ENCODE measurements at regions not wholly inside any gene's neighbourhood (a gene's known extent, or its start where the extent isn't known, plus 50 kb on each side); places are given as distances from the start of the nearest gene placed in this dataset.

DNA sequence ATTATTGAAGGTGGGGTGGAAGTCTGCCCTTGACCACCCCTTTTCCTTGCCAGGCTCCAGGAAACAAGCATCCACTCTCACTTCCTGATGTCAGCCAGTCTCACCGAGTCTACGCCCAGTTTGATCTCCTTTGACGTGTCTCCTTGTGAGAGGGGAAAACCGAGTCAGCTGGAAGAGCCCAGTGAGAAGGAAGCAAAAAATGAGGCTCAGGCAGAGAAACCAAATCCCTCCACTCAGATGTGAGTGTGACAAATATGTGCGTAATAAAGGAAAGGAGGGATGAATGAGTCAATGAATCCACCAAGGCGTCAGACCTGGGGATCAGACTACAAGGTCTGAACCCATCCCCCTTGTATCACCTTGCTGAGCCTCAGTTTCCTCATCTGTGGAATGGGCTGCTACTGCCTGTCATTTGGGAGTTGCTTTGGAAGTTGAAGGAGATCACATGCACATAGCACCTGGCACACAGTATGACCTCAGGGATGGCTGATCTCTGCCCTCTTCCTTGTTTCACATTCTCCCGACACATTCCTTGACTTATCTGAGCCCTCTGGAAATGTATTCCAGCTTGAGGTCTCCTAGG, 61.3 kb upstream of the XPA start:
- H3K27me3 ChIP-seq (ENCODE audit: control insufficient read depth in 2 of 2, insufficient read depth in 1 of 2, low read length in 1 of 2), result peaks cover 0 to 18% of the 10 kb centered on the region in 2 donors
- H3K4me1 ChIP-seq (ENCODE audit: control insufficient read depth in 2 of 2, insufficient read depth in 2 of 2, low read length in 2 of 2), result no peaks in the 10 kb centered on the region
- no peak overlapping the region for H3K4me3 ChIP-seq (ENCODE audit: low read length in 2 of 2)
- WGBS, result 59% methylated on average over 7 of the region's 7 CpGs
- no peak for DNase-seq (ENCODE audit: low read depth in 6 of 9, low spot score in 9 of 9)
- H3K36me3 ChIP-seq (ENCODE audit: control insufficient read depth in 2 of 2, insufficient read depth in 2 of 2, low read length in 1 of 2), result no peaks in the 10 kb centered on the region
- H3K9me3 ChIP-seq (ENCODE audit: control insufficient read depth in 2 of 2, insufficient read depth in 1 of 2, low read length in 1 of 2), result no peaks in the 10 kb centered on the region
- no peak overlapping the region for H3K27ac ChIP-seq (ENCODE audit: low read depth in 1 of 2, low read length in 1 of 2)

DNA sequence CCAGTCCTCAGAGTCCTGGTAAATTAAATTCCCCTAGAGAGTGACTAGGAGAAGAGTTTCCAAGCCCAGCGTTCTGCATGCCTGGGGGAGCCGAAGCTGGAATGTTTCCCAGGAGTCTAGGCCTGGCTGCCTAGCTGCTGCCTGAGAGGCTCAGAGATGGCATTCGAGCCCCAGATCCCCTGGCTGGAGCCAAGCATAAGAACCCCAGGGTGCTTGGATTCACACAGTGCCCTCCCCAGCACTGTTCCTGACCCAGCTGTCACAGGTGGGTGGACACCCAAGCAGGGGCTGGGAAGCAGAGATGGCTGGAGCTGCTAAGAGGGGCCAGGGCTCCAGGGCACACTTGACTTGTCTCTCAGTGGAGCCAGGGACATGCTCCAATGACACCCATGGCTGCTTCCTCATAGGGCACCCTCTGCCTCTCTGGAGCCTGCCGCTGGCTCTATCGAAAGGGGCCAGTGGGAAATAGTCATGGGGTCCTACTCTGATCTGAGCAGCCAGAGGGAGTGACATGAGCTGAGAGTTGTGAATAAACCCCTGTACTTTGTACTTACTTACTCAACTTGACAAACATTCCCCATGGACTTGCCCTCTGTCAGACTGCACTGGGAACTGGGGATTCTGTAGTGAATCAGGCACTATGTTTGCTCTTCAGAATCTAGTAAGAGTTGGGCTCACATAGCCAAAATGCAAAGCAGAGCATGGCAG, 62.6 kb upstream of the XPA start:
- DNase-seq (ENCODE audit: low read depth in 6 of 9, low spot score in 9 of 9), result no peak
- Histone ChIP-seq H3K4me3 (ENCODE audit: low read length in 2 of 2) (no peak overlapping the region), H3K27ac (ENCODE audit: low read depth in 1 of 2, low read length in 1 of 2) (peak overlapping the region in 1 of 2 donors; percentile 11), H3K4me1 (ENCODE audit: control insufficient read depth in 2 of 2, insufficient read depth in 2 of 2, low read length in 2 of 2) (no peaks in the 10 kb centered on the region), H3K36me3 (ENCODE audit: control insufficient read depth in 2 of 2, insufficient read depth in 2 of 2, low read length in 1 of 2) (no peaks in the 10 kb centered on the region), H3K9me3 (ENCODE audit: control insufficient read depth in 2 of 2, insufficient read depth in 1 of 2, low read length in 1 of 2) (no peaks in the 10 kb centered on the region), H3K27me3 (ENCODE audit: control insufficient read depth in 2 of 2, insufficient read depth in 1 of 2, low read length in 1 of 2) (peaks cover 0 to 18% of the 10 kb centered on the region in 2 donors)
- WGBS, result 87% methylated on average over 5 of the region's 5 CpGs

DNA sequence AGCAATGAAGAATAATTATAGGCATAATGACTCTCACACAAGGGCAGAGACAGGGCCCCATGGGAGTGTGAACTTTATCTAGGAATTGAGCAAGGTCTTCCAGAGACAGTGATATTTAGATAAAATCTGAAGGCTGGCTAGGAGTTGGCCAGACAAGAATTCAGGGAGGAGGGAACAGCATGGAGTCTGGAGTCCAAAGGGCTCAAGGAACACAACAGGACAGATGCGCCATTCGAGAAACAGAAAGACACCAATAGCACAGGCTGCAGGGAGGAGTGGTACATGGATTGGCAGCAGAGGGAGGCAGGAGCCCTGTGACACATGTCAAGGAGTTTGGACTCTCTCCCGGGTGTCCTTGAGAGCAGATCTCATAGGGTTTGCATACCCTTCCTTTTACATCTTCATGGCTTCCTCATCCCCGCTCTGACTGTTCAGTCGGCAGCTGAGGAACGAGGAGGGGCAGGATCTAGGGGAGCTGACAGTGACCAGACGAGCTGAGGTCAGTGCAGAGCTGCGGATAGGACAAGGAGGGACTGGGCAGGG, 64.0 kb upstream of the XPA start:
- no peak overlapping the region for H3K27ac ChIP-seq (ENCODE audit: low read depth in 1 of 2, low read length in 1 of 2)
- DNase-seq (ENCODE audit: low read depth in 6 of 9, low spot score in 9 of 9), result no peak
- H3K27me3 ChIP-seq (ENCODE audit: control insufficient read depth in 2 of 2, insufficient read depth in 1 of 2, low read length in 1 of 2), result peaks cover 0 to 15% of the 10 kb centered on the region in 2 donors
- 81% methylated on average over 8 of the region's 8 CpGs for WGBS
- H3K9me3 ChIP-seq (ENCODE audit: control insufficient read depth in 2 of 2, insufficient read depth in 1 of 2, low read length in 1 of 2), result no peaks in the 10 kb centered on the region
- no peaks in the 10 kb centered on the region for H3K4me1 ChIP-seq (ENCODE audit: control insufficient read depth in 2 of 2, insufficient read depth in 2 of 2, low read length in 2 of 2)
- H3K4me3 ChIP-seq (ENCODE audit: low read length in 2 of 2), result no peak overlapping the region
- no peaks in the 10 kb centered on the region for H3K36me3 ChIP-seq (ENCODE audit: control insufficient read depth in 2 of 2, insufficient read depth in 2 of 2, low read length in 1 of 2)

DNA sequence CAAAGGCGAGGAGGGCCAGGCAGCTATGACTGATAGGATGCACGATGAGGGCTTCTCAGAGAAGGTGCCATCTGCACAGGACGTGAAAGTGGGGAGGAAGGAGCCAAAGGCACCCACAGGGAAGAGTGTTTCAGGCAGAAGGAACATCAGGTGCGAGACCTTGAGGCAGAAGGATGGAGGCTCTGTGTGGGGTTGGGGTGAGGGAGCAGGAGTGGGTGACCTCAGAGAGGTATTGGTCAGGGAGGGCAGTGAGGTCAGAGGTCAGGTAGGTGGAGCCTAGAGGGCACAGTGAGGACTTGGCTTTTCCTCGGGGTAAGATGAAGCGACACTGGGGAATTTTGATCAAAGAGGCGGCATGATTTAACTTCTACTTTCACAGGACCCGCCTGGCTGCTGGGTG, 64.7 kb upstream of the XPA start:
- H3K27me3 ChIP-seq (ENCODE audit: control insufficient read depth in 2 of 2, insufficient read depth in 1 of 2, low read length in 1 of 2), result peaks cover 0 to 15% of the 10 kb centered on the region in 2 donors
- no peaks in the 10 kb centered on the region for H3K36me3 ChIP-seq (ENCODE audit: control insufficient read depth in 2 of 2, insufficient read depth in 2 of 2, low read length in 1 of 2)
- H3K9me3 ChIP-seq (ENCODE audit: control insufficient read depth in 2 of 2, insufficient read depth in 1 of 2, low read length in 1 of 2), result no peaks in the 10 kb centered on the region
- no peak overlapping the region for H3K27ac ChIP-seq (ENCODE audit: low read depth in 1 of 2, low read length in 1 of 2)
- WGBS, result 87% methylated on average over 8 of the region's 8 CpGs
- no peak overlapping the region for H3K4me3 ChIP-seq (ENCODE audit: low read length in 2 of 2)
- no peak for DNase-seq (ENCODE audit: low read depth in 6 of 9, low spot score in 9 of 9)
- H3K4me1 ChIP-seq (ENCODE audit: control insufficient read depth in 2 of 2, insufficient read depth in 2 of 2, low read length in 2 of 2), result no peaks in the 10 kb centered on the region

DNA sequence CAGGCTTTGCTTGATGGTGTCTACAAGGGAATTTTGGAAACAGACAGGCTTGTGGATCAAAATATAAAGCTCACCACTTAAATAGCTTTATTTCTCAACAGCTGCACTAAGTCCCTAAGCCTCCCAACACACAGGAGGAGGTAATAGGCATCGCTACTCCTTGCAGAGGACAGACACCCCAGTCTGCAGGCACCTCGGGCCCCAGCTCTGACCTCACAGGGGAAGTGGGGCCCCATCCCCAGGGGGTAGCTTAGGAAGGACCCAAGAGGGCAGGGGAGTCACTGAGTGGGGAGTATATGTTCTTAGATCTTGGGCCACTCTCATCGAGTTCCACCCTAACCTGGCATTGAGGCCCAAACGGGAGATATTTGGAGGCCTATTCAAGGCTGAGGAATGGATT, 66.7 kb upstream of the XPA start:
- Histone ChIP-seq H3K9me3 (ENCODE audit: control insufficient read depth in 2 of 2, insufficient read depth in 1 of 2, low read length in 1 of 2) (no peaks in the 10 kb centered on the region), H3K27ac (ENCODE audit: low read depth in 1 of 2, low read length in 1 of 2) (no peak overlapping the region)

DNA sequence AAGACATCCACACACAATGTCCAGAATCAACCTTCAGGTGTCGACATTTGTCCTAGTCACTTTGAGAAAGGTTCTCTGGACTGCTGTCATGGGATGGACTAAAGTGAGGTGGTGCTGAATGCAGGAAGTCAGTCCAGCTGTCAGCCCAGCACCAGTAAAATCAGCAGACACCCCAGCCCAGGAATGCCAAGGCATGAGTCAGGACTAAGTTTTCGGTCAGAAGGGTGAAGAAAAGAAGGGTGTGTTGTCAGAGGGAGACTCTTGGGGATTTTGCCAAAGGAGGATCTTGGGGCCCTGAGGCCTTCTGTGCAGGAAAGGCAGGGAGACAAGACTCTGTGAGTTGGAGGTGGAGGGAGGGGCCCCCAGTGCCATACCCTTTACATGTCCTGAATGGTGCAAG, 69.0 kb upstream of the XPA start:
- Histone ChIP-seq H3K27ac (ENCODE audit: low read depth in 1 of 2, low read length in 1 of 2) (no peak overlapping the region), H3K27me3 (ENCODE audit: control insufficient read depth in 2 of 2, insufficient read depth in 1 of 2, low read length in 1 of 2) (peaks cover 2 to 8% of the 10 kb centered on the region in 2 donors), H3K36me3 (ENCODE audit: control insufficient read depth in 2 of 2, insufficient read depth in 2 of 2, low read length in 1 of 2) (no peaks in the 10 kb centered on the region), H3K9me3 (ENCODE audit: control insufficient read depth in 2 of 2, insufficient read depth in 1 of 2, low read length in 1 of 2) (no peaks in the 10 kb centered on the region), H3K4me1 (ENCODE audit: control insufficient read depth in 2 of 2, insufficient read depth in 2 of 2, low read length in 2 of 2) (no peaks in the 10 kb centered on the region), H3K4me3 (ENCODE audit: low read length in 2 of 2) (no peak overlapping the region)
- DNase-seq (ENCODE audit: low read depth in 6 of 9, low spot score in 9 of 9), result no peak
- WGBS, result 97% methylated on average over 2 of the region's 2 CpGs

More for the DNA sequence above, 66.7 kb upstream of the XPA start:
- no peaks in the 10 kb centered on the region for H3K36me3 ChIP-seq (ENCODE audit: control insufficient read depth in 2 of 2, insufficient read depth in 2 of 2, low read length in 1 of 2)
- WGBS, result 74% methylated on average over 4 of the region's 4 CpGs
- DNase-seq (ENCODE audit: low read depth in 6 of 9, low spot score in 9 of 9), result no peak
- no peak overlapping the region for H3K4me3 ChIP-seq (ENCODE audit: low read length in 2 of 2)
- peaks cover 0 to 12% of the 10 kb centered on the region in 2 donors for H3K27me3 ChIP-seq (ENCODE audit: control insufficient read depth in 2 of 2, insufficient read depth in 1 of 2, low read length in 1 of 2)
- H3K4me1 ChIP-seq (ENCODE audit: control insufficient read depth in 2 of 2, insufficient read depth in 2 of 2, low read length in 2 of 2), result no peaks in the 10 kb centered on the region

DNA sequence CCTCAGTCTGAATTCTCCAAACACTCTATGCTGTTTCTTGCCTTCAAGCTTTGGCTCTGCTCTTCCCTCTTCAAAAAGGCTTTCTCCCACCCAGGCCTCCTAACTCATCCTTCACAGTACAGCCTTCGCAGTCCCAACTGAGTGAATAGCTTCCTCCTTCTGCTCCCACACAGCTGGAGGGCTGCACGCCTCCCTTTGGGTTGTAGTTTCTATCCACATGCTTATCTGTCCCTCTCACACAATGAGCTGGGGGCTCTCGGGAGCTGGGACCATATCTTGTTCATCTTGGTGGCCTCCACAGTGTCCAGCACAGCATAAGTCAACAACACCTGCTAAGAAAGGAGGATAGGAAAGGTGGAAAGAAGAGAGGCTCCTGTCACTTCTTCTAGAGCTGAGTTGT, 69.5 kb upstream of the XPA start:
- H3K9me3 ChIP-seq (ENCODE audit: control insufficient read depth in 2 of 2, insufficient read depth in 1 of 2, low read length in 1 of 2), result no peaks in the 10 kb centered on the region
- no peaks in the 10 kb centered on the region for H3K36me3 ChIP-seq (ENCODE audit: control insufficient read depth in 2 of 2, insufficient read depth in 2 of 2, low read length in 1 of 2)
- no peaks in the 10 kb centered on the region for H3K4me1 ChIP-seq (ENCODE audit: control insufficient read depth in 2 of 2, insufficient read depth in 2 of 2, low read length in 2 of 2)
- no peak overlapping the region for H3K27ac ChIP-seq (ENCODE audit: low read depth in 1 of 2, low read length in 1 of 2)
- peaks cover 2 to 6% of the 10 kb centered on the region in 2 donors for H3K27me3 ChIP-seq (ENCODE audit: control insufficient read depth in 2 of 2, insufficient read depth in 1 of 2, low read length in 1 of 2)
- WGBS, result 93% methylated on average over 3 of the region's 3 CpGs
- no peak overlapping the region for H3K4me3 ChIP-seq (ENCODE audit: low read length in 2 of 2)
- no peak for DNase-seq (ENCODE audit: low read depth in 6 of 9, low spot score in 9 of 9)

DNA sequence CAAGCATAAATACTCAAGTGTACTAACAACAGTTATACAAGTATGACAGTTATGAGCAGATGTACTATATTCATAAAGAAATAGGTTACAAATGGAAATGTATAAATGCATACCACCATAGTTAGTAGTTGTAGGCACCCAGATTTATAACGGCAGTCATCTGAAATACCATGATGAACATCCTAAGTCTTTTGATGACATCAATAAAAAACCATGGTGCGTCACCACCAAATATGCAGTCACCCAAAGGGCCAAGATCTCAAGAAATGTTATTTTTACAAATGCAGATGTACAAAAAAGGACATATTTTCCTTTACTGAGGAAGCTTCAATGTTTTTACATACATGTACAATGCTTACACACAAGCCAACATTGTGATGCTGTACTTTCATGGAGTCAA, 70.8 kb upstream of the XPA start:
- no peaks in the 10 kb centered on the region for H3K9me3 ChIP-seq (ENCODE audit: control insufficient read depth in 2 of 2, insufficient read depth in 1 of 2, low read length in 1 of 2)
- H3K36me3 ChIP-seq (ENCODE audit: control insufficient read depth in 2 of 2, insufficient read depth in 2 of 2, low read length in 1 of 2), result no peaks in the 10 kb centered on the region
- no peak overlapping the region for H3K4me3 ChIP-seq (ENCODE audit: low read length in 2 of 2)
- H3K4me1 ChIP-seq (ENCODE audit: control insufficient read depth in 2 of 2, insufficient read depth in 2 of 2, low read length in 2 of 2), result no peaks in the 10 kb centered on the region
- peaks cover 2 to 3% of the 10 kb centered on the region in 2 donors for H3K27me3 ChIP-seq (ENCODE audit: control insufficient read depth in 2 of 2, insufficient read depth in 1 of 2, low read length in 1 of 2)
- WGBS, result 92% methylated on average over 2 of the region's 2 CpGs
- no peak overlapping the region for H3K27ac ChIP-seq (ENCODE audit: low read depth in 1 of 2, low read length in 1 of 2)
- DNase-seq (ENCODE audit: low read depth in 6 of 9, low spot score in 9 of 9), result no peak

DNA sequence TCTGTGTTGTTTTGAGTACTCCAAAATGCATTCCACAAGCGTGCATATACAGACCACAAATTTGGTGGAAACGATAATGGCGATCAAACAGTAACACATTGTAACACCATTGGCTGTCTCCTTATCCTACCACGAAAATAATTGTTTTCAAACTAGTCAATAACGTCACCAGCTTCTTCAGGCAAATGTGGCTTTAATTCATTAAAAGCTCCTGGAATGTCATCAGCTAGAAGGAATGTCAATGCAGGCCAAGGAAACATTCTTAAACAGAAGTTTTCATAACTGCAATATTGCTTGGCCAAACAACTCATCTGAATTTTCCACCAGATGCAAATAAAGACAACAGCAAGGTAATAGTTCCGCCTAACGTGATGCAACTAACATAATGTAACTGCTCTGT, 71.6 kb upstream of the XPA start:
- no peak for DNase-seq (ENCODE audit: low read depth in 6 of 9, low spot score in 9 of 9)
- Histone ChIP-seq H3K36me3 (ENCODE audit: control insufficient read depth in 2 of 2, insufficient read depth in 2 of 2, low read length in 1 of 2) (no peaks in the 10 kb centered on the region), H3K27ac (ENCODE audit: low read depth in 1 of 2, low read length in 1 of 2) (no peak overlapping the region), H3K27me3 (ENCODE audit: control insufficient read depth in 2 of 2, insufficient read depth in 1 of 2, low read length in 1 of 2) (peaks cover 0 to 2% of the 10 kb centered on the region in 2 donors), H3K4me1 (ENCODE audit: control insufficient read depth in 2 of 2, insufficient read depth in 2 of 2, low read length in 2 of 2) (peaks cover 0 to 3% of the 10 kb centered on the region in 2 donors), H3K4me3 (ENCODE audit: low read length in 2 of 2) (no peak overlapping the region), H3K9me3 (ENCODE audit: control insufficient read depth in 2 of 2, insufficient read depth in 1 of 2, low read length in 1 of 2) (no peaks in the 10 kb centered on the region)
- 89% methylated on average over 7 of the region's 7 CpGs for WGBS

Data from thymus (tissue), 11 donors.